GM18502 (cell line): ENCODE measurements at regions not wholly inside any gene's neighbourhood (a gene's known extent, or its start where the extent isn't known, plus 50 kb on each side); places are given as distances from the start of the nearest gene placed in this dataset.

Source experiments
- ATAC-seq: cut with Tn5 transposase; IDR thresholded peaks from one replicate; pipeline ENCODE4 v1.9.1; 2021; ENCODE audit warnings: mild to moderate bottlenecking; ENCODE audit not compliant: unreplicated experiment, poor library complexity

DNA sequence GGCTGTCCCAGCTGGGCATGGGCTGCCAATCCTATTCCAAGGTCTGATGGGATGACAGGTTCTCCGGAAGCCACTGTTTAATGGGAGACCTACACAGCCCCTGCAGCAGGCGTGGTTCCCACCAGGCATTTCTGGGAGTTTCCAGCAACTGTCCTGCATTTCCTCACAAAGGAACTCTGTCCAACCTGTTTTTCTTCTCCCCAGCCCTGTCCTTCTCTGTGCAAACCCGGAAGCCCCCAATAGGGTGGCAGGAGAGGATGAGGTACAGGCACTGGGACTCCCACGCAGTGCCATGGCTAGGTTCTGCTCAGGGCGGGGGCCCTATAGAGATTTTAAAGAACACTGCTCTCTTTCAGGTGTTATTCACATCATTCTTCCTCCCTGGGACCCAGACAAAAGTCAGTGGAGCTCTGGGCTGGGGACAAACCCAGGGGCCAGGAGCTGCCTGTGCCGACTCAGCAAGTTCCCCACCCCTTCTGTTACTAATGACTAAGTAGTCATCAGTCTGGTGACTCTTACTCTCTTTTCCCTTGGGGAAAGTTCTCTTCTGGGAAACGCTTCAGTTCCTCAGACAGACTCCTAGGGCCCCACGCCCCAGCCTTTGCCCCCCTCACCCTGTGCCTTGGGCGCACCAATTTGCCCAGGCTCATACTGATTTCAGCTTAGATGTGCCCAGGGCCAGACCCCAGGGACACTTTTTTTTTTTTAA lies 97.7 kb downstream of the CD47 start:
- ATAC-seq: peak; percentile 61

DNA sequence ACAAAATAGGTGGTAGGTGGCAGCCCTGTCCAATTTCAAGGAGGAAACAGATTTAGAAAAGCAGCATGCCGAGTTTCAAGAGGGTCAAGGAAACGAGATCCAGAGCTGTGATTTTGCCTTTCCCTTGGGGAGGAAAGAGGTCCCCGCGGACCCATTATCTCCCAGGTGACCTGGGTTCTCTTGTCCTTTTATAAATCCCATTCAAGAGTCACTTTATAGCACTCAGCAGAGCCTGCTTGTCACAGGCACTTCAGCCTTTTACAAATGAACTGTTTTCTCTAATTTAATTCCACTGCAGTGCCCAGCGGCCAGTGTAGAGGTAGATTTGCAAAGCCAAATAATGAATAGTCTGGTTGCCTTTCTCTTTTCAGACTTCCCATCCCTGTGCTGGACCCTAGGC lies 99.9 kb downstream of the CD47 start:
- no peak for ATAC-seq

GRCh38 chr3:107990433-107990832 lies 100.4 kb downstream of the CD47 start:
- ATAC-seq: no peak

GRCh38 chr3:107989661-107990060 lies 101.2 kb downstream of the CD47 start:
- ATAC-seq: no peak

GRCh38 chr3:107988460-107989175 lies 102.2 kb downstream of the CD47 start:
- no peak for ATAC-seq

- ATAC-seq: no peak
Observed at GRCh38 chr3:107987036-107987939, 103.5 kb downstream of the CD47 start.

GRCh38 chr3:107986505-107986904 lies 104.3 kb downstream of the CD47 start:
- ATAC-seq: no peak

DNA sequence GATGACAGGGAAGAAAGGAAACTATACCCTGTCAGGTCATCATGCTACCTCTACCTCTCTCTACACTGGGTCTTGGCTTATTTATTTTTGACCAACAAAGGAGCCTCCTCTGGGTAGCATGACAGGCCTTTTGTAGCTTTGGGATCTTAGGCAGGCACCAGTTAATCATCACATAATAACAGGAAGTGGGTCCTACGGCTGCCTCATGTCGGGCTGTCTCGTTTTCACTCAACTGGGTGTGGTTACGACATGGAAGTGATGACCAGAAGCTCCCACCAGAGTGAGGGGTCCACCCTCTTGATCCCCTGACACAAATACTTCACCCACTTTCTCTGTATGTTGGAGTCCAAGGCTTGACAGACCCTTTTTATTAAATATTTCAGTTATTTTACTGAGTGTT lies 105.3 kb downstream of the CD47 start:
- peak; percentile 94 for ATAC-seq

GRCh38 chr3:107983247-107983646 lies 107.6 kb downstream of the CD47 start:
- no peak for ATAC-seq

- no peak for ATAC-seq
Observed at GRCh38 chr3:107982165-107982564, 108.7 kb downstream of the CD47 start.

GRCh38 chr3:107981471-107982111 lies 109.2 kb downstream of the CD47 start:
- ATAC-seq: no peak

DNA sequence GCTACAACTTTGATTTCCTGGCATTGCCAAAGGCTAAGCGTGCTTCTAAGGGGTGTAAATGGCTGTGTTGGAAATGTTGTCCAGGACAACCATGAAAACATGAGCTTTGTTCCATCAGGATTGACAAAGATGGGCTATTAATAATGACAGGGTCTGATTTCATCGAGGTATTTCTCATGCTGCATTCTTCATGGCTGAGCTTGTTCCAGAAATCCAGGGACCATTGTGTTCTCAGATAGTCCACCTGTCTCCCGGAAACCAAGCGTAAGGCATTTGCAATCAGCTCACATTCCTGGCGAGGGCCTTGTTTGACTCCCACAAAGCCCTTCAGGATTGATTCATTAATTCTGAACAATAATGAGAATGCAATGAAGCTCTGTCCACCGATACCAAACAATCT lies 111.3 kb downstream of the CD47 start:
- ATAC-seq: no peak

DNA sequence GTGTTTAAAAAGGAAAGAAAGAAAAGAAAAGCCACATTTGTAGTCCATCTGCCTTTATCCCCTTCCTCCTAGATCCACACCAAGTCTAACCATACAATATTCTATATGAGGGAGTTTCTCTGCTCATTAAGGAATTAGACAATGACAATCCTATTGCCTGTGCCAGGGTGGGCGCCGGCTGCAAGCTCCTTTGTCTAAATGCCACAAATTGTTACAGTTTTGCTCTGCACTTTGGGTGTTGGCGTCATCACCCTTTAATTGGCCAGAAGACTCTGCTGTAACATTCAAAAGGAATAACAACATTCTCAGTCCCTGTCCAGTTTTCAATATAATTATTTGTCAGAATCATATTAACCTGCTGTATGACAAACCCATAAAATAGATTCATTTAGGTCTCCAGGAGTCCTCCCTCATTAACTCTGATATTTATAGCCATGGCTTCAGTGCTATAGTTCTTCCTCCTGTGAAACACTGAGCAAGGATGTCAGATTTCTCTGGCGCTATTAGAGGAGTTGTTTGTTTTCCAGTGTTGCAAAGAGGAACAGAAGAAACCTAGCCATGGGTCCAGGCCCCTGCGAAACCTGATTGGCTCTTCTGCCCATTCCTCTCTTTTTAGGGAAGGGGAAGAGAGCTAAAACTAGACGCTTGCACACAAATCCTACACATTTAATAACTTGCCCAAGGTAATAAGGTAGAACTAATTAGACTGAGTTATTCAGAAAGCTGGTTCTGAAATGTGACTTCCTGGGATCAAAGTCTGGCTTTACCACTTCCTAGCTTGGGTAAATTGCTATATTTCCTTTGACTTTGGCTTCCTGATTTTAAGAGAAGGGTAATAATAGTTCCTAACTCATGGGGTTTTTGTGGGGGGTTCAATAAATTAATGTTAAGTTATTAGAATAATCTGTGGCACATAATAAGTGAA lies 112.4 kb downstream of the CD47 start:
- no peak for ATAC-seq

DNA sequence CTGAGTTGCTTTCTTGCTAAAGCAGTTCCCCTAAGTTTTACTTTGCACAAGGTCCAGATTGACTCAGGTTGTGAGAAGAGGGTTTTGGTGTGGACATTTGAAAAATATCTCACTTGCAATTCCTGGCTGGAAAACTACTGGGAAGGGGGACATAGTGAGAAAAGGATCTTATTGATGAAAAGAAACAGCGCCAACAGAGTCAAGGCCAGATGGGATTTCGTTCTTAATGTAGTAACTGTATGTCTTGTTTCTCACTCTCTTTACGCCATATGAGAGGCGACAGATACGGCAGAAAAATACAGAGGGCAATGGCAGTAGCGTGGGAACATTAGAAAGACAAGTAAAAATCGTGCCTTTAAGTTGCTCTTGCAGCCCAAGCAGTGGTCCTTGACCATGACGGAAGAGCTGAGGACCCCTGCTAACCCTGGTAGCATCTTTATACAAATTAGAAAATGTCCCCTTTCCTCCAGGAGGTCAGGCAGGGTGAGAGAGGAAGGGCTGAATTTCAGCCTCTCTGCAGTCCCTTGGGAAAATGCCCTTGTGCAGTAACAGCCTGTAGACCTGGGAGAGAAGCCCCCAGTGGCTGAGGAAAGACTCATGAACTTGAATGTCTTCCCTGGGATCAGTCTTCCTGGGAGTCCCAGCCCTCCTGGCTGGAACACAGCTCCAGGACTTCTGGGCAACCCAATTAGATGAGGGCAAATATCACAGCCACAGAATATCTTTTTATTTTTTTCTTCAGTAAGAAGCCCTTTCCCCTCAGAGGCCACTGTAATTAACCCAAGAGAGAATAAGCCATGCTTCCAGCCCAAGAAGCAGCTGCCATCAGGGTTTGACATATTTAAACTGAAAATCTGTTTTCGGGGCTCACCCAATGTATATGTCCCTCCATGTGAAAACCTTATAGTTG lies 113.4 kb downstream of the CD47 start:
- no peak for ATAC-seq

- ATAC-seq: no peak
Observed at GRCh38 chr3:107976202-107976800, 114.5 kb downstream of the CD47 start.

- ATAC-seq: no peak
Observed at GRCh38 chr3:107975529-107976201, 115.2 kb downstream of the CD47 start.

GRCh38 chr3:107973961-107974360 lies 116.9 kb downstream of the CD47 start:
- ATAC-seq: no peak

DNA sequence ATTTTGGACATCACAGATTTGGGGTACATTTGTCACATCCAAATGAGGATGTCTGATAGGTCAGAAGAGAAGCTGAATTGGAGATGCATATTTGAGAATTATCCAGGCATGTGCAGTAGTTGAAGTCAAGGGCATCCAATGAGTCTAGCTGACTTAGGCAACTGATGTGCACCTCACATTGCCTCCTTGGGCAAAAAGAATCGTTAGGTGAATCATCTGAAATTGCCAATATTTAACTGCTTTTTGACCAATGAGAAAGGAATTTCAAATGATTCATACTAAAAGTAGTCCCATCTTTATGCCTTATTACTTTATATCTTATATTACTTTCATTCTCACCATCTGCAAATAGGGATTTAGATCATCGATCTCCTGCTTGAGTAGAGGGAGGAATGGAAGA lies 117.7 kb downstream of the CD47 start:
- ATAC-seq: no peak
